MCF 10A (cell line): ENCODE measurements at regions not wholly inside any gene's neighbourhood (a gene's known extent, or its start where the extent isn't known, plus 50 kb on each side); places are given as distances from the start of the nearest gene placed in this dataset.

ENCODE experiments used
- BruUV-seq: library from RNA; stranded (reverse); fragments of 400-500 nt; replicated peaks from 2 replicates; lab custom pipeline; 2021; lab: Mats Ljungman, UMichigan
- CTCF ChIA-PET: fragments of 300-600 bp; sonication (Branson Sonifier 250); formaldehyde crosslinking; extraction: SDS; loops from one replicate; lab custom pipeline; 2021; ENCODE audit warnings: antibody characterized with exemption, inconsistent platforms; lab: Yijun Ruan, JAX
- POLR2A ChIA-PET: fragments of 300-600, 350-650 bp; sonication (Branson Sonifier 250); formaldehyde crosslinking; extraction: SDS; loops from one replicate; lab custom pipeline; 2020; ENCODE audit warnings: antibody characterized with exemption, inconsistent platforms; lab: Yijun Ruan, JAX
- DNase-seq: peaks from one replicate; pipeline ENCODE4 v3.0.0-alpha.2; 2018; ENCODE audit not compliant: unreplicated experiment
- H3K27ac Mint-ChIP-seq: one replicate; pipeline ENCODE4 v1.8.0; 2022; ENCODE audit warnings: mild to moderate bottlenecking, low read depth, mixed read lengths; ENCODE audit not compliant: unreplicated experiment
- H3K27me3 Mint-ChIP-seq: one replicate; pipeline ENCODE4 v1.8.0; 2022; ENCODE audit warnings: mixed read lengths; ENCODE audit not compliant: insufficient read depth, unreplicated experiment
- H3K36me3 Mint-ChIP-seq: one replicate; pipeline ENCODE4 v1.8.0; 2022; ENCODE audit warnings: mild to moderate bottlenecking, moderate library complexity, mixed read lengths; ENCODE audit not compliant: insufficient read depth, unreplicated experiment
- H3K4me1 Mint-ChIP-seq: one replicate; pipeline ENCODE4 v1.8.0; 2022; ENCODE audit warnings: mixed read lengths; ENCODE audit not compliant: insufficient read depth, unreplicated experiment
- H3K4me3 Mint-ChIP-seq: one replicate; pipeline ENCODE4 v1.8.0; 2022; ENCODE audit warnings: mild to moderate bottlenecking, moderate library complexity, mixed read lengths; ENCODE audit not compliant: unreplicated experiment
- H3K9me3 Mint-ChIP-seq: one replicate; pipeline ENCODE4 v1.8.0; 2022; ENCODE audit warnings: mixed read lengths; ENCODE audit not compliant: unreplicated experiment
- CTCF ChIP-seq: fragments of 200-600 bp; IDR thresholded peaks from one replicate; pipeline ENCODE4 v1.8.0; 2022; ENCODE audit warnings: antibody characterized with exemption, mild to moderate bottlenecking; ENCODE audit not compliant: unreplicated experiment
- intact Hi-C: fragments of 100-400 bp; cut with micrococcal nuclease; formaldehyde crosslinking; loops from 2 replicates; pipeline ENCODE4 v1.14.1; 2022

DNA sequence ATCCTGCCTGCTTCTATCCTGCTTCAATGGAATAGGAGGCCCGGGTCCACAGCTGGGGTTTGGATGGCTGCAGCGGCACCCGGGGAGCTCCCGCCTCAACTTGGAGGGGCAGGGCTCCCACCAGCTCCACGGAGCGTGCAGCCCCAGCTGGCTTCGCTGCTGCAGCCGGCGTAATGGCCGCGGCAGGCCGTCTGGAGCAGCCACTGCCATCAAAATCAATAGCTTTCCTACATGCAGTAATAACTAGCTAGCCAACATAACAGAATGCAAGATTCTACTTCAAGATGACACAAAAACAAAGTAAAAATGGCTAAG, 154.2 kb upstream of the RMP24 start:
- intact Hi-C loops: no loop called here
- POLR2A ChIA-PET: no interaction called here
- BruUV-seq: no TSS peak
- H3K27me3 Mint-ChIP-seq: peaks cover 17% of the 10 kb centered on the region
- no peaks in the 10 kb centered on the region for H3K4me1 Mint-ChIP-seq
- no peaks in the 10 kb centered on the region for H3K9me3 Mint-ChIP-seq
- DNase-seq: no peak
- H3K4me3 Mint-ChIP-seq: no peak overlapping the region
- no peaks in the 10 kb centered on the region for H3K36me3 Mint-ChIP-seq
- CTCF ChIA-PET: no interaction called here
- H3K27ac Mint-ChIP-seq: no peak overlapping the region
- TF ChIP-seq CTCF: no peak

- Mint-ChIP-seq H3K9me3 (no peaks in the 10 kb centered on the region), H3K36me3 (no peaks in the 10 kb centered on the region), H3K27ac (no peak overlapping the region), H3K4me1 (no peaks in the 10 kb centered on the region), H3K27me3 (peaks cover 17% of the 10 kb centered on the region), H3K4me3 (no peak overlapping the region)
- TF ChIP-seq CTCF: no peak
- ChIA-PET CTCF (no interaction called here), POLR2A (interaction anchor here (0.6 to 0.7 kb wide), 2 partner anchors 324 to 548 kb away, joined by 3 to 6 read pairs; no protein-coding TSS in a partner anchor)
- no peak for DNase-seq
- intact Hi-C loops: no loop called here
- BruUV-seq: no TSS peak
These were observed 150.1 kb upstream of the RMP24 start for GRCh38 chr18:35822413-35822812.

DNA sequence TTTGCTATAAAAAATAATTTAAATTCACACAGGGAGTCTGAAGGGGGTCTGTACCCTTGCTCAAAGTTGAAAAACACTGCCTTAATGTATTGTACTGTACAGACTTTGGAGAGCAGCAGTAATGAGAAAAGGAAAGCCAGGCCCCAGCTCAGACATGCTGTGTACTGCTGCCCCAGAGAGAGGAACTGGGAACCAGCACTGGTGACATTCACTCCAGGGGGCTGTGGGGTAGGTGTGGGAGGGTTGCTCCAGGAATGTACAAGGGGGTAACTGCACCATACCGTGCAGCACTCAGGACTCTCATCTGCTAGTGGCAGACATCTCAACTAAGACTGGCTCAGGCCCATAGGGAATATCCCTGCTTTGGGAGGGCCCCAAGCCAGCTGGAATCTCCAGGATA, 146.0 kb upstream of the RMP24 start:
- H3K9me3 Mint-ChIP-seq: peaks cover 9% of the 10 kb centered on the region
- no peaks in the 10 kb centered on the region for H3K4me1 Mint-ChIP-seq
- no peak overlapping the region for H3K4me3 Mint-ChIP-seq
- H3K27ac Mint-ChIP-seq: no peak overlapping the region
- no peak for DNase-seq
- no TSS peak for BruUV-seq
- intact Hi-C loops: no loop called here
- ChIA-PET POLR2A (interaction anchor here (0.7 kb wide), 1 partner anchor 17 kb away, joined by 4 read pairs; no protein-coding TSS in a partner anchor), CTCF (interaction anchor here (0.5 kb wide), 2 partner anchors 263 to 912 kb away, joined by 3 read pairs; no protein-coding TSS in a partner anchor)
- no peaks in the 10 kb centered on the region for H3K36me3 Mint-ChIP-seq
- no peak for TF ChIP-seq CTCF
- peaks cover 14% of the 10 kb centered on the region for H3K27me3 Mint-ChIP-seq

GRCh38 chr18:35827275-35827902, 145.1 kb upstream of the RMP24 start:
- H3K9me3 Mint-ChIP-seq: peaks cover 9% of the 10 kb centered on the region
- intact Hi-C loops: no loop called here
- H3K27me3 Mint-ChIP-seq: peaks cover 23% of the 10 kb centered on the region
- no TSS peak for BruUV-seq
- DNase-seq: no peak
- TF ChIP-seq CTCF: no peak
- ChIA-PET CTCF (no interaction called here), POLR2A (no interaction called here)
- H3K4me3 Mint-ChIP-seq: no peak overlapping the region
- H3K27ac Mint-ChIP-seq: no peak overlapping the region
- no peaks in the 10 kb centered on the region for H3K4me1 Mint-ChIP-seq
- no peaks in the 10 kb centered on the region for H3K36me3 Mint-ChIP-seq
